HG03460 (cell line): ENCODE measurements at regions not wholly inside any gene's neighbourhood (a gene's known extent, or its start where the extent isn't known, plus 50 kb on each side); places are given as distances from the start of the nearest gene placed in this dataset.
"Not testable (repeated sequence)": the region's sequence is repeated elsewhere in the genome, so short reads cannot be mapped to it uniquely, and the experiment has no call there.

Experiments
- ATAC-seq: cut with Tn5 transposase; IDR thresholded peaks from one replicate; pipeline ENCODE4 v1.9.1; 2021; ENCODE audit not compliant: unreplicated experiment

- no peak for ATAC-seq
Observed at GRCh38 chr12:89230376-89231315, 121.7 kb downstream of the DUSP6 start.

GRCh38 chr12:89228491-89228890, 123.8 kb downstream of the DUSP6 start:
- no peak for ATAC-seq

GRCh38 chr12:89227774-89228173, 124.5 kb downstream of the DUSP6 start:
- ATAC-seq = no peak

- peak; percentile 66 for ATAC-seq
Observed at GRCh38 chr12:89225808-89226411, 126.4 kb downstream of the DUSP6 start.

- peak; percentile 43 for ATAC-seq
Observed at GRCh38 chr12:89225401-89225800, 126.9 kb downstream of the DUSP6 start.

- not testable (repeated sequence) for ATAC-seq
Observed at GRCh38 chr12:89222580-89222979, 129.7 kb downstream of the DUSP6 start.

GRCh38 chr12:89217472-89217871, 134.8 kb downstream of the DUSP6 start:
- ATAC-seq = no peak

- no peak for ATAC-seq
Observed at GRCh38 chr12:89216211-89216952, 135.9 kb downstream of the DUSP6 start.

- no peak for ATAC-seq
Observed at GRCh38 chr12:89215196-89215595, 137.1 kb downstream of the DUSP6 start.

- no peak for ATAC-seq
Observed at GRCh38 chr12:89213747-89214146, 138.6 kb downstream of the DUSP6 start.

- no peak for ATAC-seq
Observed at GRCh38 chr12:89213139-89213538, 139.2 kb downstream of the DUSP6 start.

- ATAC-seq = no peak
Observed at GRCh38 chr12:89212339-89212771, 139.9 kb downstream of the DUSP6 start.

- no peak for ATAC-seq
Observed at GRCh38 chr12:89211456-89211855, 140.8 kb downstream of the DUSP6 start.

GRCh38 chr12:89210277-89210676, 142.0 kb downstream of the DUSP6 start:
- no peak for ATAC-seq

GRCh38 chr12:89208661-89209096, 143.6 kb downstream of the DUSP6 start:
- no peak for ATAC-seq

- no peak for ATAC-seq
Observed at GRCh38 chr12:89206390-89206789, 145.9 kb downstream of the DUSP6 start.

GRCh38 chr12:89205517-89205916, 146.8 kb downstream of the DUSP6 start:
- no peak for ATAC-seq

GRCh38 chr12:89203144-89203543, 149.2 kb downstream of the DUSP6 start:
- ATAC-seq = no peak

GRCh38 chr12:89200217-89200616, 152.1 kb downstream of the DUSP6 start:
- ATAC-seq = no peak

- no peak for ATAC-seq
Observed at GRCh38 chr12:89195470-89195869, 156.8 kb downstream of the DUSP6 start.

GRCh38 chr12:89194683-89195082, 157.6 kb downstream of the DUSP6 start:
- no peak for ATAC-seq
